ENCODE measurements at regions not wholly inside any gene's neighbourhood (a gene's known extent, or its start where the extent isn't known, plus 50 kb on each side); places are given as distances from the start of the nearest gene placed in this dataset.

- H3K27me3 Mint-ChIP-seq = no peaks in the 10 kb centered on the region
- no peaks in the 10 kb centered on the region for H3K27me3 ChIP-seq (ENCODE audit: insufficient read depth, low read length)
- intact Hi-C loops (cut with micrococcal nuclease) = no loop called here
- H3K4me3 ChIP-seq (ENCODE audit: low read length in 2 of 2) = no peak overlapping the region
- H3K27ac ChIP-seq (ENCODE audit: low read depth, low read length) = no peak overlapping the region
- no peaks in the 10 kb centered on the region for H3K4me1 ChIP-seq (ENCODE audit: insufficient read depth, low read length)
- no peak overlapping the region for H3K4me3 Mint-ChIP-seq
- no peaks in the 10 kb centered on the region for H3K36me3 Mint-ChIP-seq
- ChIA-PET CTCF (ENCODE audit: partially characterized antibody) (no interaction called here), POLR2A (ENCODE audit: partially characterized antibody) (no interaction called here)
- H3K9me3 ChIP-seq (ENCODE audit: control insufficient read depth in 1 of 2, low read length in 2 of 2) = no peaks in the 10 kb centered on the region
- no peak overlapping the region for H3K27ac Mint-ChIP-seq
- DNase-seq = no peak
- no peaks in the 10 kb centered on the region for H3K4me1 Mint-ChIP-seq
- peaks cover 0 to 5% (median under 1%) of the 10 kb centered on the region in 8 donors for H3K9me3 Mint-ChIP-seq
- H3K36me3 ChIP-seq (ENCODE audit: insufficient read depth, low read length) = no peaks in the 10 kb centered on the region
Measured at GRCh38 chr18:44452346-44452745, 228.3 kb upstream of the SETBP1 start.

DNA sequence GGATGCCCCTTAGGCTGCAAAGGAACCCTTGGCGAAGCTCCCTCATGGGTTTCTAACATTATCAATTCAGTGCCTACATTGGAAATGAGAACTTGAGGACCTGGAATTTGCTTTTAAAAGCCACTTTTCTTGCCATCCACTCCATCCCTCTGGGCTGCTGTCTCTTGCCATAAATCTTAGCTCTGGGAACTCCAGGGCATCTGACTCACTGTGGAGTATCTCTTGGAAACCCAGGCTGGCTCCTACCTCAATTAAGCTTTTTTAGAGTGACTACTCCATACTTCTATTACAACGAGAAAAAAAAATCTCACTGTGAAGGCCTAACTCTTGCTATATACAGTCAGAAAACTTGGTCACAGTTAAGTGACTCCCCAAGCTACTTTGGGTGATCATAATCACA, 227.2 kb upstream of the SETBP1 start:
- POLR2A ChIA-PET (ENCODE audit: partially characterized antibody) = no interaction called here
- no peaks in the 10 kb centered on the region for H3K27me3 Mint-ChIP-seq
- intact Hi-C loops (cut with micrococcal nuclease) = no loop called here
- Histone ChIP-seq H3K27me3 (ENCODE audit: insufficient read depth, low read length) (no peaks in the 10 kb centered on the region), H3K4me3 (ENCODE audit: low read length in 2 of 2) (no peak overlapping the region), H3K9me3 (ENCODE audit: control insufficient read depth in 1 of 2, low read length in 2 of 2) (no peaks in the 10 kb centered on the region), H3K36me3 (ENCODE audit: insufficient read depth, low read length) (no peaks in the 10 kb centered on the region), H3K27ac (ENCODE audit: low read depth, low read length) (no peak overlapping the region), H3K4me1 (ENCODE audit: insufficient read depth, low read length) (no peaks in the 10 kb centered on the region)
- no peaks in the 10 kb centered on the region for H3K36me3 Mint-ChIP-seq
- no peak overlapping the region for H3K27ac Mint-ChIP-seq
- H3K4me3 Mint-ChIP-seq = no peak overlapping the region
- H3K4me1 Mint-ChIP-seq = no peaks in the 10 kb centered on the region
- CTCF ChIA-PET (ENCODE audit: partially characterized antibody) = no interaction called here
- no peak for DNase-seq
- peaks cover 0 to 6% (median 1%) of the 10 kb centered on the region in 8 donors for H3K9me3 Mint-ChIP-seq

DNA sequence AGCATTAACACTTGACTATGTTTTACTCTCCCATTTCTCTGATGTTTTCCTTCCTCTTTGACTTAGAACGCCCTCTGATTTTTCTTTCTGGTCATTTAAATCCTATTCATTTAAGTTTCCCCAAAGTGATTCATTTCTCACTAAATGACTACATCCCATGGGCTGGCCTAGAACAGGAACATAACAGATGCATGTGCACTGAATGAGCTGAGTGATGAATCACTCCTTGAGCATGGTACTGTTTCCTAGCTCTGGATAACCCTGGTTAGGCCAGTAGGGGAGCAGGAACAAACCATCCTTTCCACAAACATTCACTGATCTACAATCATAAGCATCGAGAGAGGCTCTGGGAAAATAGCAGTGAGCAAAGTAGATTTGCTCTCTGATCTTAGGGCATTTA, 221.9 kb upstream of the SETBP1 start:
- no peak overlapping the region for H3K4me3 ChIP-seq (ENCODE audit: low read length in 2 of 2)
- no peak for DNase-seq
- H3K27ac ChIP-seq (ENCODE audit: low read depth, low read length) = no peak overlapping the region
- no peaks in the 10 kb centered on the region for H3K36me3 ChIP-seq (ENCODE audit: insufficient read depth, low read length)
- POLR2A ChIA-PET (ENCODE audit: partially characterized antibody) = no interaction called here
- peaks cover 0 to 4% (median 0%) of the 10 kb centered on the region in 8 donors for H3K9me3 Mint-ChIP-seq
- intact Hi-C loops (cut with micrococcal nuclease) = no loop called here
- CTCF ChIA-PET (ENCODE audit: partially characterized antibody) = no interaction called here
- H3K4me1 Mint-ChIP-seq = no peaks in the 10 kb centered on the region
- no peaks in the 10 kb centered on the region for H3K27me3 ChIP-seq (ENCODE audit: insufficient read depth, low read length)
- no peaks in the 10 kb centered on the region for H3K9me3 ChIP-seq (ENCODE audit: control insufficient read depth in 1 of 2, low read length in 2 of 2)
- no peak overlapping the region for H3K4me3 Mint-ChIP-seq
- no peaks in the 10 kb centered on the region for H3K36me3 Mint-ChIP-seq
- H3K27me3 Mint-ChIP-seq = no peaks in the 10 kb centered on the region
- no peak overlapping the region for H3K27ac Mint-ChIP-seq
- no peaks in the 10 kb centered on the region for H3K4me1 ChIP-seq (ENCODE audit: insufficient read depth, low read length)

GRCh38 chr18:44464398-44465180, 216.1 kb upstream of the SETBP1 start:
- H3K4me1 ChIP-seq (ENCODE audit: insufficient read depth, low read length) = no peaks in the 10 kb centered on the region
- DNase-seq = no peak
- no peaks in the 10 kb centered on the region for H3K36me3 Mint-ChIP-seq
- ChIA-PET CTCF (ENCODE audit: partially characterized antibody) (no interaction called here), POLR2A (ENCODE audit: partially characterized antibody) (no interaction called here)
- no peak overlapping the region for H3K4me3 Mint-ChIP-seq
- no peak overlapping the region for H3K27ac Mint-ChIP-seq
- no peaks in the 10 kb centered on the region for H3K9me3 Mint-ChIP-seq
- H3K4me3 ChIP-seq (ENCODE audit: low read length in 2 of 2) = no peak overlapping the region
- no peak overlapping the region for H3K27ac ChIP-seq (ENCODE audit: low read depth, low read length)
- no peaks in the 10 kb centered on the region for H3K27me3 Mint-ChIP-seq
- intact Hi-C loops (cut with micrococcal nuclease) = no loop called here
- no peaks in the 10 kb centered on the region for H3K4me1 Mint-ChIP-seq
- no peaks in the 10 kb centered on the region for H3K36me3 ChIP-seq (ENCODE audit: insufficient read depth, low read length)
- no peaks in the 10 kb centered on the region for H3K9me3 ChIP-seq (ENCODE audit: control insufficient read depth in 1 of 2, low read length in 2 of 2)
- H3K27me3 ChIP-seq (ENCODE audit: insufficient read depth, low read length) = no peaks in the 10 kb centered on the region

- Mint-ChIP-seq H3K4me3 (no peak overlapping the region), H3K4me1 (no peaks in the 10 kb centered on the region), H3K27me3 (no peaks in the 10 kb centered on the region), H3K27ac (no peak overlapping the region), H3K36me3 (no peaks in the 10 kb centered on the region), H3K9me3 (peaks cover 0 to 4% (median 0%) of the 10 kb centered on the region in 8 donors)
- no peak for DNase-seq
- ChIA-PET CTCF (ENCODE audit: partially characterized antibody) (no interaction called here), POLR2A (ENCODE audit: partially characterized antibody) (no interaction called here)
- Histone ChIP-seq H3K4me3 (ENCODE audit: low read length in 2 of 2) (no peak overlapping the region), H3K9me3 (ENCODE audit: control insufficient read depth in 1 of 2, low read length in 2 of 2) (no peaks in the 10 kb centered on the region), H3K36me3 (ENCODE audit: insufficient read depth, low read length) (no peaks in the 10 kb centered on the region), H3K27me3 (ENCODE audit: insufficient read depth, low read length) (no peaks in the 10 kb centered on the region), H3K27ac (ENCODE audit: low read depth, low read length) (no peak overlapping the region), H3K4me1 (ENCODE audit: insufficient read depth, low read length) (no peaks in the 10 kb centered on the region)
- intact Hi-C loops (cut with micrococcal nuclease) = no loop called here
Measured at GRCh38 chr18:44465381-44465841, 215.3 kb upstream of the SETBP1 start.

GRCh38 chr18:44466997-44467396, 213.7 kb upstream of the SETBP1 start:
- intact Hi-C loops (cut with micrococcal nuclease) = no loop called here
- Histone ChIP-seq H3K4me3 (ENCODE audit: low read length in 2 of 2) (no peak overlapping the region), H3K36me3 (ENCODE audit: insufficient read depth, low read length) (no peaks in the 10 kb centered on the region), H3K9me3 (ENCODE audit: control insufficient read depth in 1 of 2, low read length in 2 of 2) (no peaks in the 10 kb centered on the region), H3K27me3 (ENCODE audit: insufficient read depth, low read length) (no peaks in the 10 kb centered on the region), H3K4me1 (ENCODE audit: insufficient read depth, low read length) (no peaks in the 10 kb centered on the region), H3K27ac (ENCODE audit: low read depth, low read length) (no peak overlapping the region)
- Mint-ChIP-seq H3K4me3 (no peak overlapping the region), H3K36me3 (no peaks in the 10 kb centered on the region), H3K9me3 (peaks cover 0 to 4% (median 0%) of the 10 kb centered on the region in 8 donors), H3K27me3 (no peaks in the 10 kb centered on the region), H3K4me1 (no peaks in the 10 kb centered on the region), H3K27ac (no peak overlapping the region)
- ChIA-PET CTCF (ENCODE audit: partially characterized antibody) (no interaction called here), POLR2A (ENCODE audit: partially characterized antibody) (no interaction called here)
- DNase-seq = no peak

- H3K9me3 ChIP-seq (ENCODE audit: control insufficient read depth in 1 of 2, low read length in 2 of 2) = no peaks in the 10 kb centered on the region
- no peak for DNase-seq
- H3K36me3 ChIP-seq (ENCODE audit: insufficient read depth, low read length) = no peaks in the 10 kb centered on the region
- no peaks in the 10 kb centered on the region for H3K4me1 ChIP-seq (ENCODE audit: insufficient read depth, low read length)
- intact Hi-C loops (cut with micrococcal nuclease) = no loop called here
- no peak overlapping the region for H3K4me3 ChIP-seq (ENCODE audit: low read length in 2 of 2)
- ChIA-PET POLR2A (ENCODE audit: partially characterized antibody) (no interaction called here), CTCF (ENCODE audit: partially characterized antibody) (no interaction called here)
- no peaks in the 10 kb centered on the region for H3K27me3 ChIP-seq (ENCODE audit: insufficient read depth, low read length)
- H3K27ac ChIP-seq (ENCODE audit: low read depth, low read length) = no peak overlapping the region
- Mint-ChIP-seq H3K9me3 (peaks cover 0 to 4% (median 0%) of the 10 kb centered on the region in 8 donors), H3K36me3 (no peaks in the 10 kb centered on the region), H3K4me1 (no peaks in the 10 kb centered on the region), H3K27me3 (no peaks in the 10 kb centered on the region), H3K27ac (no peak overlapping the region), H3K4me3 (no peak overlapping the region)
Measured at GRCh38 chr18:44467718-44468117, 213.0 kb upstream of the SETBP1 start.

Data from CD4-positive, alpha-beta memory T cell (primary cell).